ENCODE measurements at regions not wholly inside any gene's neighbourhood (a gene's known extent, or its start where the extent isn't known, plus 50 kb on each side); places are given as distances from the start of the nearest gene placed in this dataset.

GRCh38 chr15:70158309-70159000, 60.7 kb upstream of the TLE3 start:
- POLR2A ChIA-PET, result no interaction called here
- CTCF ChIA-PET, result no interaction called here
- no peak for DNase-seq (ENCODE audit: extremely low spot score)
- TF ChIP-seq CTCF (IDR thresholded peaks at IDR 0.05; ENCODE audit: control extremely low read depth, extremely low read depth, low read depth, missing control alignments), result no peak

- CTCF ChIA-PET, result interaction anchor here (1.9 kb wide), 1 partner anchor 13 kb away, joined by 5 read pairs; no protein-coding TSS in a partner anchor
- POLR2A ChIA-PET, result interaction anchor here (0.6 kb wide), 1 partner anchor 548 kb away, joined by 5 read pairs; no protein-coding TSS in a partner anchor
These were observed 59.1 kb upstream of the TLE3 start for GRCh38 chr15:70156671-70157271.

GRCh38 chr15:70154718-70155347, 57.1 kb upstream of the TLE3 start:
- POLR2A ChIA-PET, result no interaction called here
- no peak for DNase-seq (ENCODE audit: extremely low spot score)
- TF ChIP-seq CTCF (IDR thresholded peaks at IDR 0.05; ENCODE audit: control extremely low read depth, extremely low read depth, low read depth, missing control alignments), result no peak
- CTCF ChIA-PET, result interaction anchor here (1.9 to 3.5 kb wide), 3 partner anchors 11 to 17 kb away, joined by 5 to 16 read pairs (median 11); no protein-coding TSS in a partner anchor

More at GRCh38 chr15:70156671-70157271, 59.1 kb upstream of the TLE3 start:
- no peak for TF ChIP-seq CTCF (IDR thresholded peaks at IDR 0.05; ENCODE audit: control extremely low read depth, extremely low read depth, low read depth, missing control alignments)
- no peak for DNase-seq (ENCODE audit: extremely low spot score)

GRCh38 chr15:70153921-70154717, 56.4 kb upstream of the TLE3 start:
- DNase-seq (ENCODE audit: extremely low spot score), result no peak
- ChIA-PET POLR2A (no interaction called here), CTCF (interaction anchor here (0.8 to 3.5 kb wide), 3 partner anchors 13 to 18 kb away, joined by 3 to 16 read pairs (median 11); no protein-coding TSS in a partner anchor)
- no peak for TF ChIP-seq CTCF (IDR thresholded peaks at IDR 0.05; ENCODE audit: control extremely low read depth, extremely low read depth, low read depth, missing control alignments)

GRCh38 chr15:70152070-70152480, 54.4 kb upstream of the TLE3 start:
- no peak for TF ChIP-seq CTCF (IDR thresholded peaks at IDR 0.05; ENCODE audit: control extremely low read depth, extremely low read depth, low read depth, missing control alignments)
- ChIA-PET POLR2A (no interaction called here), CTCF (interaction anchor here (1.1 kb wide), 1 partner anchor 11 kb away, joined by 3 read pairs; no protein-coding TSS in a partner anchor)
- DNase-seq (ENCODE audit: extremely low spot score), result no peak

GRCh38 chr15:70151462-70151861, 53.7 kb upstream of the TLE3 start:
- ChIA-PET CTCF (interaction anchor here (1.1 kb wide), 1 partner anchor 11 kb away, joined by 3 read pairs; no protein-coding TSS in a partner anchor), POLR2A (no interaction called here)
- TF ChIP-seq CTCF (IDR thresholded peaks at IDR 0.05; ENCODE audit: control extremely low read depth, extremely low read depth, low read depth, missing control alignments), result no peak
- no peak for DNase-seq (ENCODE audit: extremely low spot score)

Data from GM10248 (cell line).